Natural killer cell treated with Interleukin-12 subunit alpha and Interleukin-12 subunit beta and Interleukin-15 and Interleukin-18, amount 100 ng/mL, for 72 hours (primary cell): ENCODE measurements at regions not wholly inside any gene's neighbourhood (a gene's known extent, or its start where the extent isn't known, plus 50 kb on each side); places are given as distances from the start of the nearest gene placed in this dataset.

Experiments used
- ATAC-seq, 2 donors: fragments of 150-1000 bp; cut with Tn5 transposase in 1 of 2; sonication (Bioruptor Pico), chemical (Tn5 transposase) in 1 of 2; 2 replicates each; pipeline ENCODE4 v1.10.0; 2021
- DNase-seq: peaks from one replicate; pipeline ENCODE4 v3.0.0; 2022; ENCODE audit warnings: low spot score
- H3K27ac Mint-ChIP-seq, 2 donors: 1 replicate in 1 of 2; 2 replicates in 1 of 2; pipeline ENCODE4 v1.8.0; 2022; ENCODE audit warnings: mixed read lengths in 2 of 2, mild to moderate bottlenecking in 1 of 2, moderate library complexity in 1 of 2
- H3K27me3 Mint-ChIP-seq, 2 donors: 1 replicate in 1 of 2; 2 replicates in 1 of 2; pipeline ENCODE4 v1.8.0; 2022; ENCODE audit warnings: mixed read lengths in 2 of 2
- H3K36me3 Mint-ChIP-seq: one replicate; pipeline ENCODE4 v1.8.0; 2022; ENCODE audit warnings: mixed read lengths
- H3K4me1 Mint-ChIP-seq, 2 donors: 1 replicate in 1 of 2; 2 replicates in 1 of 2; pipeline ENCODE4 v1.8.0; 2022; ENCODE audit warnings: low read depth in 2 of 2, mixed read lengths in 2 of 2, mild to moderate bottlenecking in 1 of 2
- H3K4me3 Mint-ChIP-seq: one replicate; pipeline ENCODE4 v1.8.0; 2022; ENCODE audit warnings: mixed read lengths
- H3K9me3 Mint-ChIP-seq: 2 replicates; pipeline ENCODE4 v1.8.0; 2022; ENCODE audit warnings: mixed read lengths

GRCh38 chr11:29538339-29539036 is 478.3 kb downstream of the KCNA4 start:
- Mint-ChIP-seq H3K4me3 (no peak overlapping the region), H3K36me3 (no peaks in the 10 kb centered on the region), H3K27ac (no peak overlapping the region), H3K9me3 (peaks cover 11% of the 10 kb centered on the region), H3K27me3 (no peaks in the 10 kb centered on the region), H3K4me1 (no peaks in the 10 kb centered on the region)
- ATAC-seq, result no peak
- no peak for DNase-seq

DNA sequence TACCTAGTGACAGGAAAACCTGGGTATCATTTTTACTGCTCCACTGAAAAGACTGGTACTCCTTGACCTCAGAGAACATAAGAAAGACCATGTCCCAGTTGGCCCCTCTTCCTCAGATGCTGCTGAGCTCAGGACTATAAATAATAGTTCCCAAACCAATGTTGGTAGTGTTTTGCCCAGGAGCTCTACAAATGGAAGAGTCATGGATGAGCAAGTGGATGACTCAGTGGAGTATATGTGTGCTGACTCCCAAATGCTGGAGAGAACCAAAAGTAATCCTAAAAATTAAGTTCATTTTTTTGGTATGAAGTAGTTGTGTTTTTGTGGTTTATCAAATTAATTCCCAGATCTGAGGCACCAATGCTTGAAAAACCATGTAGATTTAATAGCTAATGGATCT is 482.0 kb downstream of the KCNA4 start:
- DNase-seq (no peak), ATAC-seq (no peak)
- Mint-ChIP-seq H3K4me1 (no peaks in the 10 kb centered on the region), H3K27me3 (no peaks in the 10 kb centered on the region), H3K36me3 (no peaks in the 10 kb centered on the region), H3K27ac (no peak overlapping the region), H3K9me3 (peaks cover 11% of the 10 kb centered on the region), H3K4me3 (no peak overlapping the region)

DNA sequence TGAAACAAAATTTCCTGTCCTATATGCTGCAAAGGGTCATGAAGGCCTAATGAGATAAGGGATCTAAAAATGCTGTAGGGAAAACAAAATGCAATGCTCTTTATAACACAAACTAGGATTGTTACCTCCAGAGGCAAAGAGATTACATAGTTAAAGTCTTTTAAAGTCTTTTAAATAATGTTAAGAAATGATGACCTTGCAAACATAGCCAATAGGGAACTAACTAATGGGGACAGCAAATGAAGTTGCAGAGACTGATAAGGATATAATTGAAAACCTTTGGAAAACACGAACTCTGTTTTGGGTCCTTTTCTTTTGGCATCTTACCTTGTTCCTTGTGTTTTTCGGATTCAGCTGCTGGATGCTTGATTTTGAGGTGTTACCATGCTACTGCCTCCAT is 485.9 kb downstream of the KCNA4 start:
- H3K4me3 Mint-ChIP-seq, result no peak overlapping the region
- no peaks in the 10 kb centered on the region for H3K27me3 Mint-ChIP-seq
- H3K36me3 Mint-ChIP-seq, result no peaks in the 10 kb centered on the region
- no peak for DNase-seq
- ATAC-seq, result no peak
- H3K9me3 Mint-ChIP-seq, result peaks cover 16% of the 10 kb centered on the region
- H3K27ac Mint-ChIP-seq, result no peak overlapping the region
- no peaks in the 10 kb centered on the region for H3K4me1 Mint-ChIP-seq

GRCh38 chr11:29527391-29527936 is 489.4 kb downstream of the KCNA4 start:
- no peak for ATAC-seq
- Mint-ChIP-seq H3K9me3 (peaks cover 8% of the 10 kb centered on the region), H3K27me3 (no peaks in the 10 kb centered on the region), H3K36me3 (no peaks in the 10 kb centered on the region), H3K4me3 (no peak overlapping the region), H3K27ac (no peak overlapping the region), H3K4me1 (no peaks in the 10 kb centered on the region)
- no peak for DNase-seq

GRCh38 chr11:29518389-29519174 is 498.2 kb downstream of the KCNA4 start:
- DNase-seq (no peak), ATAC-seq (no peak)
- Mint-ChIP-seq H3K4me3 (no peak overlapping the region), H3K27ac (no peak overlapping the region), H3K9me3 (peaks cover 25% of the 10 kb centered on the region), H3K36me3 (peaks cover 6% of the 10 kb centered on the region), H3K4me1 (no peaks in the 10 kb centered on the region), H3K27me3 (no peaks in the 10 kb centered on the region)

DNA sequence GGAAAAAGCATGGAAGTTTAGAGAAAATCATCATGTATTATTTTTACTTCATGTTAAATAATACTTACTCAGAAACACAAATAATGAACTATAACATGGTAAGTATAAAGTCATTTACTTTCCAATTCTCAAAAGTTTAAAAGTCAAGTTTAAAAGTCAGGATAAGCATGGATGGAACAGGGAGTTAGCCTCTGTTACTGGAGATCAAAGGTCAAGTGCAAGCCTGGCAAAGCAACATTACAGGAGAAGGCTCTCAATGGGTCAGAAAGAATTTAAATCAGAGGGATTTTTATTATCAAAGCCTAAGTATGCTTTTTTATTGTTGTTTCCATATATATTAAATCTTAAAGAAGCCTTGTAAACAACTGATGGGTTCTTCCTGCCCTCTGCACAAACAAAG is 505.4 kb downstream of the KCNA4 start:
- no peak overlapping the region for H3K27ac Mint-ChIP-seq
- H3K9me3 Mint-ChIP-seq, result peaks cover 13% of the 10 kb centered on the region
- no peaks in the 10 kb centered on the region for H3K4me1 Mint-ChIP-seq
- H3K36me3 Mint-ChIP-seq, result no peaks in the 10 kb centered on the region
- ATAC-seq (no peak), DNase-seq (no peak)
- H3K27me3 Mint-ChIP-seq, result no peaks in the 10 kb centered on the region
- no peak overlapping the region for H3K4me3 Mint-ChIP-seq

GRCh38 chr11:29507376-29507775 is 509.5 kb downstream of the KCNA4 start:
- DNase-seq, result no peak
- Mint-ChIP-seq H3K4me3 (no peak overlapping the region), H3K4me1 (no peaks in the 10 kb centered on the region), H3K36me3 (no peaks in the 10 kb centered on the region), H3K27ac (no peak overlapping the region), H3K27me3 (no peaks in the 10 kb centered on the region), H3K9me3 (peaks cover 14% of the 10 kb centered on the region)
- no peak for ATAC-seq

GRCh38 chr11:29495676-29496075 is 521.2 kb downstream of the KCNA4 start:
- no peaks in the 10 kb centered on the region for H3K27me3 Mint-ChIP-seq
- no peak overlapping the region for H3K4me3 Mint-ChIP-seq
- no peak overlapping the region for H3K27ac Mint-ChIP-seq
- DNase-seq, result no peak
- no peaks in the 10 kb centered on the region for H3K4me1 Mint-ChIP-seq
- peaks cover 14% of the 10 kb centered on the region for H3K9me3 Mint-ChIP-seq
- no peak for ATAC-seq
- H3K36me3 Mint-ChIP-seq, result no peaks in the 10 kb centered on the region

DNA sequence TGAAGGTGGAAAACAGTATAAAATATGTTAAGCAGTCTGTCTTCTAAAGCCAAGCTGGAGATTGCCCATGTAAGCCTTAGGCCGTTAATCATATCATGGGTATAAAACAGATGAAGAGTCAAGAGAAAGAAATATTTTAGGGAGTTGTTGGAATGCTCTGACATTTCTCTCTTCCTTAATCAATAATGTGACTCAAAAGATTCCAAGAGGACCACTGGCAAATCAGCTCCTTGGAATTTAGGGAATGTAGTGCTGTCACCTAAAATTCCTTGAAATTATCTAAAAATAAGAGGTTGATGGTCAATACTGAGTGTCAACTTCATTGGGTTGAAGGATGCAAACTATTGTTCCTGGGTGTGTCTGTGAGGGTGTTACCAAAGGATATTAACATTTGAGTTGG is 525.9 kb downstream of the KCNA4 start:
- DNase-seq (no peak), ATAC-seq (no peak)
- Mint-ChIP-seq H3K36me3 (no peaks in the 10 kb centered on the region), H3K27ac (no peak overlapping the region), H3K4me3 (no peak overlapping the region), H3K4me1 (no peaks in the 10 kb centered on the region), H3K9me3 (peaks cover 12% of the 10 kb centered on the region), H3K27me3 (no peaks in the 10 kb centered on the region)

- Mint-ChIP-seq H3K4me3 (no peak overlapping the region), H3K4me1 (no peaks in the 10 kb centered on the region), H3K27ac (no peak overlapping the region), H3K36me3 (no peaks in the 10 kb centered on the region), H3K9me3 (no peaks in the 10 kb centered on the region), H3K27me3 (no peaks in the 10 kb centered on the region)
- ATAC-seq, result no peak
- DNase-seq, result no peak
Measured at GRCh38 chr11:29486301-29486700, 530.5 kb downstream of the KCNA4 start.

DNA sequence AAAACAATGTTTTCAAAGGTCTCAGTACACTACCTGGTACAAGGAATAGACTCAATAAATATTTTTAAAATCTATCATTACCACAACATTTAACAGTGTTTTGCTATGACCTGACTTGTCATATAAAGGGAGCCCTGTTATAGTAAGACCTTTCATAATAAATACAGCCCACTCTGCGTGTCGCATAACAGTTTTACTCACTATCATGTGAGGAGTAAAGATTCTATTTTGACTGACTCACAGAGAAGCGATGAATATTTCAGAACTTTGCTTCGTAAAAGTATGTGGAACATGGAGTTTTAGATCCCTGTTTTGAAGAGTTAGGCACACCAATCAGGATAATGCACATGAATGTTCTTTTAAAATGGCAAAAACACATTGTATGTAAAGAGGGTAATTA is 531.2 kb downstream of the KCNA4 start:
- H3K9me3 Mint-ChIP-seq, result no peaks in the 10 kb centered on the region
- no peaks in the 10 kb centered on the region for H3K27me3 Mint-ChIP-seq
- no peaks in the 10 kb centered on the region for H3K4me1 Mint-ChIP-seq
- DNase-seq, result no peak
- H3K4me3 Mint-ChIP-seq, result no peak overlapping the region
- no peak for ATAC-seq
- no peak overlapping the region for H3K27ac Mint-ChIP-seq
- no peaks in the 10 kb centered on the region for H3K36me3 Mint-ChIP-seq

GRCh38 chr11:29484548-29484947 is 532.3 kb downstream of the KCNA4 start:
- Mint-ChIP-seq H3K27me3 (no peaks in the 10 kb centered on the region), H3K9me3 (no peaks in the 10 kb centered on the region), H3K36me3 (no peaks in the 10 kb centered on the region), H3K4me1 (no peaks in the 10 kb centered on the region), H3K27ac (no peak overlapping the region), H3K4me3 (no peak overlapping the region)
- no peak for DNase-seq
- ATAC-seq, result no peak

GRCh38 chr11:29483831-29484230 is 533.0 kb downstream of the KCNA4 start:
- no peak overlapping the region for H3K27ac Mint-ChIP-seq
- H3K9me3 Mint-ChIP-seq, result peaks cover 3% of the 10 kb centered on the region
- no peaks in the 10 kb centered on the region for H3K36me3 Mint-ChIP-seq
- no peaks in the 10 kb centered on the region for H3K27me3 Mint-ChIP-seq
- no peak overlapping the region for H3K4me3 Mint-ChIP-seq
- no peaks in the 10 kb centered on the region for H3K4me1 Mint-ChIP-seq
- DNase-seq (no peak), ATAC-seq (no peak)

DNA sequence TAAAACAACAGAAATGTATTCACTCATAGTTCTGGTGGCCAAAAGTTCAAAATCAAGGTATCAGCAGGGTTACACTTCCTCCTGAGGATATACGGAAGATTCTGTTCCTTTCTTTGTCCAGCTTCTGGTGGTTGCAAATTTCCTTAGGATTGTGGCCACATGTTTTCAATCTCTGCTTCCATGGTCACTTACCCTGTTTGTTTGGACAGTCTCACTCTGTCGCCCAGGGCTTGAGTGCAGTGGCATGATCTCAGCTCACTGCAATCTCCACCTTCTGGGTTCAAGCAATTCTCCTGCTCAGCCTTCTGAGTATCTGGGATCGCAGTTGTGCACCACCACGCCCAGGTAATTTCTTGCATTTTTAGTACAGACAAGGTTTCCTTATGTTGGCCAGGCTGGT is 534.3 kb downstream of the KCNA4 start:
- Mint-ChIP-seq H3K9me3 (peaks cover 6% of the 10 kb centered on the region), H3K4me3 (no peak overlapping the region), H3K36me3 (no peaks in the 10 kb centered on the region), H3K27ac (no peak overlapping the region), H3K27me3 (no peaks in the 10 kb centered on the region), H3K4me1 (no peaks in the 10 kb centered on the region)
- DNase-seq (no peak), ATAC-seq (no peak)
